ENCODE measurements at regions not wholly inside any gene's neighbourhood (a gene's known extent, or its start where the extent isn't known, plus 50 kb on each side); places are given as distances from the start of the nearest gene placed in this dataset.

GRCh38 chr15:47363653-47364052 lies 353.7 kb upstream of the SEMA6D start (continued):
- TF ChIP-seq SIN3A (conservative IDR thresholded peaks at IDR 0.05 in 1 of 2, IDR thresholded peaks at IDR 0.05 in 1 of 2; ENCODE audit: low read depth in 1 of 2, low read length in 2 of 2) (no peak), CTCF (IDR thresholded peaks at IDR 0.05; ENCODE audit: control extremely low read depth in 1 of 3, insufficient read depth in 1 of 3, low read depth in 1 of 3, low read length in 3 of 3) (no peak), BRCA1 (IDR thresholded peaks at IDR 0.05; ENCODE audit: low read depth, low read length) (no peak), RNF2 (IDR thresholded peaks at IDR 0.05; ENCODE audit: borderline replicate concordance, low read depth, low read length, missing control alignments, poor library complexity, severe bottlenecking) (no peak), PHF8 (conservative IDR thresholded peaks at IDR 0.05; ENCODE audit: low read depth, low read length) (no peak)

Data from H1 (cell line).